Right lobe of liver (tissue), 6 donors: ENCODE measurements at regions not wholly inside any gene's neighbourhood (a gene's known extent, or its start where the extent isn't known, plus 50 kb on each side); places are given as distances from the start of the nearest gene placed in this dataset.

Experiments used
- ATAC-seq, 4 donors: fragments of 200-7000 bp; cut with Tn5 transposase; one replicate each; pipeline ENCODE4 v1.9.1; 2020; ENCODE audit warnings: mild to moderate bottlenecking in 4 of 4, moderate library complexity in 4 of 4
- DNase-seq, 3 donors: peaks; one replicate each; pipeline ENCODE4 v3.0.0-alpha.2; 2020
- H3K27ac ChIP-seq, 3 donors: fragments of 200-600 bp; one replicate each; pipeline ENCODE4 v1.8.0; 2022
- H3K27me3 ChIP-seq, 2 donors: fragments of 200-600 bp; one replicate each; pipeline ENCODE4 v1.8.0; 2022
- H3K36me3 ChIP-seq, 4 donors: fragments of 200-600 bp; sonication (generic) in 1 of 4; one replicate each; pipeline versions ENCODE4 v1.5.1 to v1.8.0; 2017 to 2022; ENCODE audit warnings: control low read depth in 1 of 4
- H3K4me1 ChIP-seq, 4 donors: fragments of 200-600 bp; sonication (generic) in 1 of 4; one replicate each; pipeline versions ENCODE4 v1.5.1 to v1.8.0; 2017 to 2022; ENCODE audit warnings: control low read depth in 1 of 4
- H3K4me3 ChIP-seq, 3 donors: fragments of 200-600 bp; one replicate each; pipeline ENCODE4 v1.8.0; 2022
- H3K9me3 ChIP-seq, 4 donors: fragments of 200-600 bp; sonication (generic) in 1 of 4; one replicate each; pipeline versions ENCODE4 v1.5.1 to v1.8.0; 2017 to 2022; ENCODE audit warnings: control low read depth in 1 of 4
- POLR2A ChIP-seq: fragments of 450-650 bp; IDR thresholded peaks from one replicate; pipeline ENCODE4 v1.6.1; 2017; ENCODE audit warnings: antibody characterized with exemption, mild to moderate bottlenecking
- WGBS: methylation state at CpG from one replicate; pipeline ENCODE4 v1.1.6; 2018; ENCODE audit warnings: low coverage, low lambda C conversion rate; ENCODE audit not compliant: insufficient coverage; ENCODE audit errors: missing lambda C conversion rate; 5-methylcytosine and 5-hydroxymethylcytosine counted together
- intact Hi-C, 2 donors: fragments of 100-400 bp; cut with DNase I; formaldehyde crosslinking; loops; one replicate each; pipeline versions ENCODE4 v1.11.2 to v1.14.1; 2022
- TF ChIP-seq, protein P1 (sequence below), 4 donors: fragments of 200-600 bp in 3 of 4; fragments of 450-650 bp in 1 of 4; IDR thresholded peaks; one replicate each; pipeline versions ENCODE4 v1.5.1 to v1.8.0; 2016 to 2022; ENCODE audit warnings: antibody characterized with exemption in 4 of 4, mild to moderate bottlenecking in 2 of 4
- donor health status: DM: no; HTN: yes; CAD: no.
- donor health status: DM: no; HTN: no; CAD: no.
- donor health status: DM: no; HTN: no; CAD: no.
- donor health status: DM: no; HTN: yes; CAD: no.
- donor health status: DM: no; HTN: yes; CAD: no.

DNA sequence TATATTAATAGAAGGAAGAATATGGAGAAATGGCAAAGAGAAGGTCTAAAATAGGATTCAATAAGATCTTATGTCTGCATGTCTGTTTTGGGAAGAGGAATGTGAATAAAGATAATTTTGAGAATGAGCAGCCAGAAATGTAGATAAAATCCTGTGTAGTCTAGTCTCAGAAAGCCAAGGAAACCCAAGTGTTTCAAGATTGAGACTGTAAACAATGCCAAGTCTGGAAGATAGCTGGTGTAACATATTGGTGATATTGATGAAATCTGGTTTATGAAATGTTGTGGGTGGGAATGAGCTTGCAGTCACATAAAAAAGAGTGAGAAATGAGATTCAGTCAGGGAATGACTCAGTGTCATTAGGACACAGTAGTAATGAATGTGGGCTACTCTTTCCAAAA lies 1180.3 kb upstream of the PCDH20 start:
- no peaks in the 10 kb centered on the region for H3K9me3 ChIP-seq
- intact Hi-C loops = no loop called here
- no peak for DNase-seq
- H3K27ac ChIP-seq = no peak overlapping the region
- TF ChIP-seq, protein P1, sequence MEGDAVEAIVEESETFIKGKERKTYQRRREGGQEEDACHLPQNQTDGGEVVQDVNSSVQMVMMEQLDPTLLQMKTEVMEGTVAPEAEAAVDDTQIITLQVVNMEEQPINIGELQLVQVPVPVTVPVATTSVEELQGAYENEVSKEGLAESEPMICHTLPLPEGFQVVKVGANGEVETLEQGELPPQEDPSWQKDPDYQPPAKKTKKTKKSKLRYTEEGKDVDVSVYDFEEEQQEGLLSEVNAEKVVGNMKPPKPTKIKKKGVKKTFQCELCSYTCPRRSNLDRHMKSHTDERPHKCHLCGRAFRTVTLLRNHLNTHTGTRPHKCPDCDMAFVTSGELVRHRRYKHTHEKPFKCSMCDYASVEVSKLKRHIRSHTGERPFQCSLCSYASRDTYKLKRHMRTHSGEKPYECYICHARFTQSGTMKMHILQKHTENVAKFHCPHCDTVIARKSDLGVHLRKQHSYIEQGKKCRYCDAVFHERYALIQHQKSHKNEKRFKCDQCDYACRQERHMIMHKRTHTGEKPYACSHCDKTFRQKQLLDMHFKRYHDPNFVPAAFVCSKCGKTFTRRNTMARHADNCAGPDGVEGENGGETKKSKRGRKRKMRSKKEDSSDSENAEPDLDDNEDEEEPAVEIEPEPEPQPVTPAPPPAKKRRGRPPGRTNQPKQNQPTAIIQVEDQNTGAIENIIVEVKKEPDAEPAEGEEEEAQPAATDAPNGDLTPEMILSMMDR (IDR thresholded peaks at IDR 0.05) = no peak
- no peak for TF ChIP-seq POLR2A
- ATAC-seq = no peak
- no peaks in the 10 kb centered on the region for H3K27me3 ChIP-seq
- no peaks in the 10 kb centered on the region for H3K36me3 ChIP-seq
- no peaks in the 10 kb centered on the region for H3K4me1 ChIP-seq
- no peak overlapping the region for H3K4me3 ChIP-seq

DNA sequence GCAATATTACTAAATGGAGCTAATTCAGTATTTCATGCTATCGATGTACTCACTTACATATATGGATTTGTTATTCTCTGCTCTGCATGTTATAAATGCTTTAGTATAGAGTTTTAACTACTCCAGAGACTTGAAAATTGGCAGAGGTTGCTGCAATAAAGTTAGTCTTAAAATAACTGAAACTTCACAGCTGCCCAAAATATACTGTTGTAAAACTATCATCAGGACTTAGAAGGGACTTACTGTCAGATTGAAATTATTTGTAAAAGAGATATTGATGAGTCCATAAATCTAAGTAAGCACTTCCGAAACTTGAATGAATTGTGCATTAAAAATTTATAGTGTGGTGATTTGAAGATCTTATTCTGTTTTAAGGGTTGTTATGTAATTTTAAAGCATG lies 1178.2 kb upstream of the PCDH20 start:
- H3K27me3 ChIP-seq = no peaks in the 10 kb centered on the region
- TF ChIP-seq, protein P1 (IDR thresholded peaks at IDR 0.05) = no peak
- TF ChIP-seq POLR2A = no peak
- no peaks in the 10 kb centered on the region for H3K9me3 ChIP-seq
- H3K4me1 ChIP-seq = no peaks in the 10 kb centered on the region
- 66% methylated on average over 2 of the region's 2 CpGs for WGBS
- ATAC-seq (no peak), DNase-seq (no peak)
- no peak overlapping the region for H3K4me3 ChIP-seq
- no peak overlapping the region for H3K27ac ChIP-seq
- no peaks in the 10 kb centered on the region for H3K36me3 ChIP-seq
- intact Hi-C loops = no loop called here

GRCh38 chr13:62583466-62583865 lies 1167.8 kb upstream of the PCDH20 start:
- no peak overlapping the region for H3K27ac ChIP-seq
- no peaks in the 10 kb centered on the region for H3K36me3 ChIP-seq
- no peaks in the 10 kb centered on the region for H3K4me1 ChIP-seq
- no peak overlapping the region for H3K4me3 ChIP-seq
- DNase-seq (no peak), ATAC-seq (no peak)
- WGBS = 65% methylated on average over 2 of the region's 2 CpGs
- no peaks in the 10 kb centered on the region for H3K9me3 ChIP-seq
- no peaks in the 10 kb centered on the region for H3K27me3 ChIP-seq
- TF ChIP-seq, protein P1 (IDR thresholded peaks at IDR 0.05) = no peak
- TF ChIP-seq POLR2A = no peak
- intact Hi-C loops = no loop called here

GRCh38 chr13:62578402-62578801 lies 1162.8 kb upstream of the PCDH20 start:
- intact Hi-C loops = no loop called here
- no peak for ATAC-seq
- TF ChIP-seq, protein P1 (IDR thresholded peaks at IDR 0.05) = no peak
- no peak for TF ChIP-seq POLR2A

GRCh38 chr13:62564770-62565169 lies 1149.1 kb upstream of the PCDH20 start:
- no peak for TF ChIP-seq POLR2A
- TF ChIP-seq, protein P1 (IDR thresholded peaks at IDR 0.05) = no peak
- intact Hi-C loops = no loop called here
- no peak for ATAC-seq
- no peaks in the 10 kb centered on the region for H3K27me3 ChIP-seq
- H3K27ac ChIP-seq = no peak overlapping the region
- H3K4me1 ChIP-seq = no peaks in the 10 kb centered on the region
- H3K4me3 ChIP-seq = no peak overlapping the region
- H3K36me3 ChIP-seq = no peaks in the 10 kb centered on the region
- 56% methylated on average over 3 of the region's 3 CpGs for WGBS
- DNase-seq = no peak
- H3K9me3 ChIP-seq = no peaks in the 10 kb centered on the region

More at GRCh38 chr13:62578402-62578801, 1162.8 kb upstream of the PCDH20 start:
- H3K4me1 ChIP-seq = no peaks in the 10 kb centered on the region
- no peak overlapping the region for H3K4me3 ChIP-seq
- no peak overlapping the region for H3K27ac ChIP-seq
- H3K36me3 ChIP-seq = no peaks in the 10 kb centered on the region
- DNase-seq = no peak
- H3K27me3 ChIP-seq = no peaks in the 10 kb centered on the region
- no peaks in the 10 kb centered on the region for H3K9me3 ChIP-seq
